Epithelial cell of esophagus (primary cell): ENCODE measurements at regions not wholly inside any gene's neighbourhood (a gene's known extent, or its start where the extent isn't known, plus 50 kb on each side); places are given as distances from the start of the nearest gene placed in this dataset.
"Not testable (repeated sequence)": the region's sequence is repeated elsewhere in the genome, so short reads cannot be mapped to it uniquely, and the experiment has no call there.

ENCODE experiments used
- DNase-seq: peaks from one replicate; pipeline ENCODE4 v3.0.0; 2010; ENCODE audit warnings: low read depth
- H3K4me3 ChIP-seq: 2 replicates; pipeline ENCODE4 v1.5.1; 2011; ENCODE audit warnings: mild to moderate bottlenecking, low read length, control low read depth
- TF ChIP-seq, protein P1 (sequence below): IDR thresholded peaks from 2 replicates; pipeline ENCODE4 v1.5.1; 2011; ENCODE audit warnings: low read depth, mild to moderate bottlenecking, low read length, control low read depth, inconsistent platforms; ENCODE audit not compliant: insufficient read depth; ENCODE audit errors: missing control alignments

GRCh38 chr4:33126002-33126401 is 2405.8 kb downstream of the PCDH7 start:
- no peak overlapping the region for H3K4me3 ChIP-seq
- DNase-seq = no peak
- TF ChIP-seq, protein P1, sequence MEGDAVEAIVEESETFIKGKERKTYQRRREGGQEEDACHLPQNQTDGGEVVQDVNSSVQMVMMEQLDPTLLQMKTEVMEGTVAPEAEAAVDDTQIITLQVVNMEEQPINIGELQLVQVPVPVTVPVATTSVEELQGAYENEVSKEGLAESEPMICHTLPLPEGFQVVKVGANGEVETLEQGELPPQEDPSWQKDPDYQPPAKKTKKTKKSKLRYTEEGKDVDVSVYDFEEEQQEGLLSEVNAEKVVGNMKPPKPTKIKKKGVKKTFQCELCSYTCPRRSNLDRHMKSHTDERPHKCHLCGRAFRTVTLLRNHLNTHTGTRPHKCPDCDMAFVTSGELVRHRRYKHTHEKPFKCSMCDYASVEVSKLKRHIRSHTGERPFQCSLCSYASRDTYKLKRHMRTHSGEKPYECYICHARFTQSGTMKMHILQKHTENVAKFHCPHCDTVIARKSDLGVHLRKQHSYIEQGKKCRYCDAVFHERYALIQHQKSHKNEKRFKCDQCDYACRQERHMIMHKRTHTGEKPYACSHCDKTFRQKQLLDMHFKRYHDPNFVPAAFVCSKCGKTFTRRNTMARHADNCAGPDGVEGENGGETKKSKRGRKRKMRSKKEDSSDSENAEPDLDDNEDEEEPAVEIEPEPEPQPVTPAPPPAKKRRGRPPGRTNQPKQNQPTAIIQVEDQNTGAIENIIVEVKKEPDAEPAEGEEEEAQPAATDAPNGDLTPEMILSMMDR = no peak

DNA sequence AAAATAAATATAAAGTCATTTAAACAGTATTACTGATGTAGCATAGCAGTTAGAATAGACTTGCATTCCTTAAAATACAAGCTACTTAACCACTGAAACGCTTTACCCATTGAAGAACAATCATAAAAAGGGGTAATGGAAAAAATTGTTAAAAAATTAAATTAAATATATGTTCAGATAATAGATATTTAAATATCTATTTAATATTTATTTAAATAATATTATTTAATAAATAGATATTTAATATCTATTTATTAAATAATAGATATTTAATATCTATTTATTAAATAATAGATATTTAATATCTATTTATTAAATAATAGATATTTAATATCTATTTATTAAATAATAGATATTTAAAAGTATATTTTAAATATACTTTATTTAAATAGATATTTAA is 2410.5 kb downstream of the PCDH7 start:
- not testable (repeated sequence) for H3K4me3 ChIP-seq, DNase-seq

DNA sequence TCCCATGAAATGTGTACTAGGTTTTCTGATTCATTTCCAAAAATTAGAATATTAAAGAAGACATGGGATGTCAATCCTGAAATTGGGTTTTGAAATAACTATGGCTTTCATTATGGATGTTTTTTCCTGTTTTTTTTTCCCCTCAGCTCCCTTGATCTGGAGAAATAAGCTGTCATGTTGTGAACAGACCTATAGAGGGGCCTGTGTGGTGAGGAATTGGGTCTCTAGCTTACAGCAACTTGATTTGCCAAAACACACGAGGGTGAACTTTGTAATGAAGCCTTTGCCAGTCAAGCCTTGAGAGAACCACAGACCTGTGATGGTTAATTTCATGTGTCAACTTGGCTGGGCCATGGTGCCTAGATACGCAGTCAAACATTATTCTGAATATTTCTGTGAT is 2413.6 kb downstream of the PCDH7 start:
- no peak overlapping the region for H3K4me3 ChIP-seq
- no peak for DNase-seq
- TF ChIP-seq, protein P1 = no peak

DNA sequence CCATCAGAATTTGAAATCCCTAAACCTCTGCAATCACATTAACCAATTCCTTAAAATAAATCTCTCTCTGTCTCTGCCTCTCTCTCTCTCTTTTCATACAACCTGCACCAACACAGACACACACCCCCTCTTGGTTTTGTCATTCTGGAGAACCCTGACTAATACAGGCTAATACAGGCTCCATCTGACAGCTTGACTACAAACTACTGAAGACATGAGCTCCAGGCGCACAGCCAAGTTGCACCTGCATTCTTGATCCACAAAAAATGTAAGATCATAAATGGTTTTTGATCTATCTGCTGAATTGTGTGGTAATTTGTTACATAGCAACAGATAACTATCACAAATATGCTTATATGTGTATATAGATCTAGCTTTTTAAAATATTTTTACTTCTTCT is 2414.2 kb downstream of the PCDH7 start:
- peak; percentile 35 for DNase-seq
- TF ChIP-seq, protein P1 = no peak
- no peak overlapping the region for H3K4me3 ChIP-seq

- no peak overlapping the region for H3K4me3 ChIP-seq
- TF ChIP-seq, protein P1 = no peak
- DNase-seq = peak; percentile 87
Measured at GRCh38 chr4:33149658-33150524, 2429.7 kb downstream of the PCDH7 start.

DNA sequence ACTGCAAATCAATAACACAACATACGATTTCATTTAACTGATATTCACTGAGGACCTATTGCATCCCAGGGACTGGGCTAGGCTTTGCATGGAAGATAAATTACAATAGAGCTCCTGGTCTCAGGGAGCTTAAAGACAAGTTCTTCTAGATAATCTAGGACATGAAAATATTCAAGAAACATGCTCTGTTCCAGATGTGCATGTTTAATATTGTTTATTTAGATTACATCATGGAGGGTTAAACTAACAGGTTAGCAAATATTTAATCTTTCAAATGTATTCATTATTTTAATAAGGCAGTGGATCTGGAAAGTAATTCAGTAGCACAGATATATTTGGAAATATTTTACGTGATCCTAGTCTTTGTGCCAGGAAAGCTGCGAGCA is 2430.3 kb downstream of the PCDH7 start:
- TF ChIP-seq, protein P1 = no peak
- no peak overlapping the region for H3K4me3 ChIP-seq
- DNase-seq = no peak

- DNase-seq = peak; percentile 46
- TF ChIP-seq, protein P1 = peak; percentile 75
Measured at GRCh38 chr4:33160126-33160525, 2440.0 kb downstream of the PCDH7 start.

More at GRCh38 chr4:33160126-33160525, 2440.0 kb downstream of the PCDH7 start:
- H3K4me3 ChIP-seq = no peak overlapping the region
